Activated T-helper 1 cell treated with anti-CD3 and anti-CD28 coated beads, Interleukin-12 subunit alpha, Interleukin-12 subunit beta, Interleukin-2, Interleukin-4 antibody, amounts not matched to agents 30 ng/mL and 10 ng/mL and 1 ng/mL, durations not matched to agents 14 hours and 24 hours and 36 hours (primary cell): ENCODE measurements at regions not wholly inside any gene's neighbourhood (a gene's known extent, or its start where the extent isn't known, plus 50 kb on each side); places are given as distances from the start of the nearest gene placed in this dataset.

Experiments used
- DNase-seq: peaks from one replicate; pipeline ENCODE4 v3.0.0; 2021; ENCODE audit warnings: low spot score
- H3K27ac Mint-ChIP-seq: one replicate; pipeline ENCODE4 v1.8.0; 2021; ENCODE audit warnings: mild to moderate bottlenecking, mixed read lengths
- H3K27me3 Mint-ChIP-seq: one replicate; pipeline ENCODE4 v1.8.0; 2022; ENCODE audit warnings: mild to moderate bottlenecking, moderate library complexity, mixed read lengths; ENCODE audit not compliant: insufficient read depth
- H3K36me3 Mint-ChIP-seq: one replicate; pipeline ENCODE4 v1.8.0; 2021; ENCODE audit warnings: low read depth, mixed read lengths
- H3K4me1 Mint-ChIP-seq: one replicate; pipeline ENCODE4 v1.8.0; 2021; ENCODE audit warnings: low read depth, mixed read lengths
- H3K4me3 Mint-ChIP-seq: one replicate; pipeline ENCODE4 v1.8.0; 2021; ENCODE audit warnings: mild to moderate bottlenecking, moderate library complexity, mixed read lengths
- H3K9me3 Mint-ChIP-seq: one replicate; pipeline ENCODE4 v1.8.0; 2021; ENCODE audit warnings: mixed read lengths
- intact Hi-C: fragments of 100-400 bp; cut with micrococcal nuclease; formaldehyde crosslinking; loops from one replicate; pipeline ENCODE4 v1.15.1; 2024

GRCh38 chr15:69659454-69660050 is 206.9 kb downstream of the RPLP1 start:
- Mint-ChIP-seq H3K4me1 (no peaks in the 10 kb centered on the region), H3K4me3 (no peak overlapping the region), H3K36me3 (no peaks in the 10 kb centered on the region), H3K27ac (no peak overlapping the region), H3K27me3 (no peaks in the 10 kb centered on the region), H3K9me3 (no peaks in the 10 kb centered on the region)
- DNase-seq = no peak
- intact Hi-C loops = no loop called here

GRCh38 chr15:69660114-69660513 is 207.5 kb downstream of the RPLP1 start:
- Mint-ChIP-seq H3K27me3 (peaks cover under 1% of the 10 kb centered on the region), H3K4me3 (no peak overlapping the region), H3K27ac (no peak overlapping the region), H3K4me1 (no peaks in the 10 kb centered on the region), H3K36me3 (no peaks in the 10 kb centered on the region), H3K9me3 (no peaks in the 10 kb centered on the region)
- no peak for DNase-seq
- intact Hi-C loops = no loop called here

GRCh38 chr15:69660658-69661405 is 208.2 kb downstream of the RPLP1 start:
- H3K36me3 Mint-ChIP-seq = no peaks in the 10 kb centered on the region
- H3K4me1 Mint-ChIP-seq = no peaks in the 10 kb centered on the region
- H3K9me3 Mint-ChIP-seq = no peaks in the 10 kb centered on the region

GRCh38 chr15:69661446-69661845 is 208.8 kb downstream of the RPLP1 start:
- no peaks in the 10 kb centered on the region for H3K36me3 Mint-ChIP-seq
- H3K4me1 Mint-ChIP-seq = peaks cover 2% of the 10 kb centered on the region
- no peak overlapping the region for H3K27ac Mint-ChIP-seq
- H3K27me3 Mint-ChIP-seq = peaks cover 2% of the 10 kb centered on the region
- no peak for DNase-seq
- no peaks in the 10 kb centered on the region for H3K9me3 Mint-ChIP-seq
- no peak overlapping the region for H3K4me3 Mint-ChIP-seq
- intact Hi-C loops = no loop called here

More at GRCh38 chr15:69660658-69661405, 208.2 kb downstream of the RPLP1 start:
- no peak for DNase-seq
- Mint-ChIP-seq H3K4me3 (no peak overlapping the region), H3K27ac (no peak overlapping the region), H3K27me3 (peaks cover 2% of the 10 kb centered on the region)
- intact Hi-C loops = no loop called here

- no peak for DNase-seq
- no peak overlapping the region for H3K4me3 Mint-ChIP-seq
- peaks cover 2% of the 10 kb centered on the region for H3K27me3 Mint-ChIP-seq
- no peaks in the 10 kb centered on the region for H3K9me3 Mint-ChIP-seq
- no peaks in the 10 kb centered on the region for H3K36me3 Mint-ChIP-seq
- intact Hi-C loops = no loop called here
- H3K27ac Mint-ChIP-seq = no peak overlapping the region
- peaks cover 6% of the 10 kb centered on the region for H3K4me1 Mint-ChIP-seq
Measured at GRCh38 chr15:69661871-69662644, 209.4 kb downstream of the RPLP1 start.

- Mint-ChIP-seq H3K36me3 (no peaks in the 10 kb centered on the region), H3K9me3 (no peaks in the 10 kb centered on the region), H3K27ac (no peak overlapping the region), H3K27me3 (peaks cover 2% of the 10 kb centered on the region), H3K4me1 (peaks cover 6% of the 10 kb centered on the region), H3K4me3 (no peak overlapping the region)
- no peak for DNase-seq
- intact Hi-C loops = no loop called here
Measured at GRCh38 chr15:69662645-69663000, 210.0 kb downstream of the RPLP1 start.

GRCh38 chr15:69663441-69663840 is 210.8 kb downstream of the RPLP1 start:
- intact Hi-C loops = no loop called here
- no peak overlapping the region for H3K4me3 Mint-ChIP-seq
- no peak for DNase-seq
- no peaks in the 10 kb centered on the region for H3K36me3 Mint-ChIP-seq
- no peaks in the 10 kb centered on the region for H3K9me3 Mint-ChIP-seq
- H3K27ac Mint-ChIP-seq = no peak overlapping the region
- peaks cover 6% of the 10 kb centered on the region for H3K4me1 Mint-ChIP-seq
- peaks cover 2% of the 10 kb centered on the region for H3K27me3 Mint-ChIP-seq

GRCh38 chr15:69663982-69664381 is 211.4 kb downstream of the RPLP1 start:
- Mint-ChIP-seq H3K36me3 (no peaks in the 10 kb centered on the region), H3K9me3 (no peaks in the 10 kb centered on the region), H3K27ac (no peak overlapping the region), H3K4me3 (no peak overlapping the region), H3K4me1 (peaks cover 8% of the 10 kb centered on the region), H3K27me3 (peaks cover 2% of the 10 kb centered on the region)
- intact Hi-C loops = no loop called here
- DNase-seq = no peak

GRCh38 chr15:69664572-69665571 is 212.3 kb downstream of the RPLP1 start:
- DNase-seq = no peak

GRCh38 chr15:69665641-69666111 is 213.1 kb downstream of the RPLP1 start:
- H3K9me3 Mint-ChIP-seq = no peaks in the 10 kb centered on the region
- DNase-seq = no peak
- peaks cover 16% of the 10 kb centered on the region for H3K4me1 Mint-ChIP-seq
- no peaks in the 10 kb centered on the region for H3K36me3 Mint-ChIP-seq
- H3K4me3 Mint-ChIP-seq = no peak overlapping the region
- peaks cover 2% of the 10 kb centered on the region for H3K27me3 Mint-ChIP-seq
- no peak overlapping the region for H3K27ac Mint-ChIP-seq
- intact Hi-C loops = no loop called here

More at GRCh38 chr15:69664572-69665571, 212.3 kb downstream of the RPLP1 start:
- Mint-ChIP-seq H3K4me1 (peaks cover 16% of the 10 kb centered on the region), H3K27ac (no peak overlapping the region), H3K27me3 (peaks cover 2% of the 10 kb centered on the region), H3K4me3 (no peak overlapping the region), H3K9me3 (no peaks in the 10 kb centered on the region), H3K36me3 (no peaks in the 10 kb centered on the region)
- intact Hi-C loops = no loop called here

GRCh38 chr15:69666441-69666882 is 213.8 kb downstream of the RPLP1 start:
- no peaks in the 10 kb centered on the region for H3K9me3 Mint-ChIP-seq
- no peaks in the 10 kb centered on the region for H3K36me3 Mint-ChIP-seq
- H3K27me3 Mint-ChIP-seq = peaks cover 2% of the 10 kb centered on the region
- peak overlapping the region; percentile 41 for H3K27ac Mint-ChIP-seq
- no peak overlapping the region for H3K4me3 Mint-ChIP-seq
- peaks cover 16% of the 10 kb centered on the region for H3K4me1 Mint-ChIP-seq
- no peak for DNase-seq
- intact Hi-C loops = no loop called here
